Prostate gland (tissue), 2 donors: ENCODE measurements at regions not wholly inside any gene's neighbourhood (a gene's known extent, or its start where the extent isn't known, plus 50 kb on each side); places are given as distances from the start of the nearest gene placed in this dataset.

ENCODE experiments used
- POLR2A ChIP-seq: fragments of 450-650 bp; IDR thresholded peaks from one replicate; pipeline ENCODE4 v1.6.1; 2016; ENCODE audit warnings: antibody characterized with exemption, mild to moderate bottlenecking
- POLR2AphosphoS5 ChIP-seq: sonication (generic); formaldehyde crosslinking; IDR thresholded peaks from one replicate; pipeline ENCODE4 v1.6.1; 2017; ENCODE audit warnings: antibody characterized with exemption
- TF ChIP-seq, protein P1 (sequence below), 4 experiments: fragments of 200-600 bp in 2 of 4; fragments of 450-650 bp in 2 of 4; sonication (generic) in 2 of 4; IDR thresholded peaks; 1 replicate in 3 of 4; 2 replicates in 1 of 4; pipeline ENCODE4 v1.5.1; 2016 to 2019; ENCODE audit warnings: antibody characterized with exemption in 4 of 4, mild to moderate bottlenecking in 2 of 4, moderate library complexity in 2 of 4

DNA sequence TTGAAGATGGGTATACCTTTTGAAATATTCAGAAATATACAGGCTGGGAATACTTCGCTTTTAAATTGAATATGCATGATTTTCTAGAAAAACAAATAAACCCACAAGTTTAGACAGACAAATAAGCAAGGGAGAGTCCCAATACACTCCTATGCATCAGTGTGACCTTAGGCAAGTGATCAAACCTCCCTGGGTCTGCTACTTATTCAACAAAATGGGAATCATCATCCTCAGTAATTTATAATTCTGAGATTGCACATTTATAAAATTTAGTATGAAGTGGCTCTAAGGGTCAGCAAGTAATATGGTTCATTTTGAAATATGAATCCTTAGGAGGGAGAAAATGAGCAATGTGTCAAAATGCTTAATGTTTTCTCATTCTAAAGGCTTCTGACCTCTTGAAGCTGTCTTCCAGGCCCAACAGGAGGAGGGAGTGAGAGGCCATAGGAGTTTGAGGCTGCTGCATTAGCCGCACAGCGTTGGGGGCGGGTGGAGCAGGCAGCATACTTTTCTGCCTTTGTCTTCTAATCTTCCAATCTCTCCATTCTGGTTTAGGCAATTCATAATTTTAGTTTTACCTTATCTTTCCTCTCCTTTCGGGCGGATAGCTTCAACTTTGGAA is 155.1 kb downstream of the TRIB2 start:
- TF ChIP-seq, protein P1, sequence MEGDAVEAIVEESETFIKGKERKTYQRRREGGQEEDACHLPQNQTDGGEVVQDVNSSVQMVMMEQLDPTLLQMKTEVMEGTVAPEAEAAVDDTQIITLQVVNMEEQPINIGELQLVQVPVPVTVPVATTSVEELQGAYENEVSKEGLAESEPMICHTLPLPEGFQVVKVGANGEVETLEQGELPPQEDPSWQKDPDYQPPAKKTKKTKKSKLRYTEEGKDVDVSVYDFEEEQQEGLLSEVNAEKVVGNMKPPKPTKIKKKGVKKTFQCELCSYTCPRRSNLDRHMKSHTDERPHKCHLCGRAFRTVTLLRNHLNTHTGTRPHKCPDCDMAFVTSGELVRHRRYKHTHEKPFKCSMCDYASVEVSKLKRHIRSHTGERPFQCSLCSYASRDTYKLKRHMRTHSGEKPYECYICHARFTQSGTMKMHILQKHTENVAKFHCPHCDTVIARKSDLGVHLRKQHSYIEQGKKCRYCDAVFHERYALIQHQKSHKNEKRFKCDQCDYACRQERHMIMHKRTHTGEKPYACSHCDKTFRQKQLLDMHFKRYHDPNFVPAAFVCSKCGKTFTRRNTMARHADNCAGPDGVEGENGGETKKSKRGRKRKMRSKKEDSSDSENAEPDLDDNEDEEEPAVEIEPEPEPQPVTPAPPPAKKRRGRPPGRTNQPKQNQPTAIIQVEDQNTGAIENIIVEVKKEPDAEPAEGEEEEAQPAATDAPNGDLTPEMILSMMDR (IDR thresholded peaks at IDR 0.05) = no peak
- TF ChIP-seq POLR2AphosphoS5 (no peak), POLR2A (no peak)
